LHCN-M2 (cell line): ENCODE measurements at regions not wholly inside any gene's neighbourhood (a gene's known extent, or its start where the extent isn't known, plus 50 kb on each side); places are given as distances from the start of the nearest gene placed in this dataset.
"Not testable (repeated sequence)": the region's sequence is repeated elsewhere in the genome, so short reads cannot be mapped to it uniquely, and the experiment has no call there.

Experiments used
- DNase-seq: peaks from one replicate; pipeline ENCODE4 v3.0.0-alpha.2; 2012; ENCODE audit warnings: low read depth

- DNase-seq: no peak
Observed at GRCh38 chr15:31178705-31179104, 77.2 kb upstream of the TRPM1 start.

DNA sequence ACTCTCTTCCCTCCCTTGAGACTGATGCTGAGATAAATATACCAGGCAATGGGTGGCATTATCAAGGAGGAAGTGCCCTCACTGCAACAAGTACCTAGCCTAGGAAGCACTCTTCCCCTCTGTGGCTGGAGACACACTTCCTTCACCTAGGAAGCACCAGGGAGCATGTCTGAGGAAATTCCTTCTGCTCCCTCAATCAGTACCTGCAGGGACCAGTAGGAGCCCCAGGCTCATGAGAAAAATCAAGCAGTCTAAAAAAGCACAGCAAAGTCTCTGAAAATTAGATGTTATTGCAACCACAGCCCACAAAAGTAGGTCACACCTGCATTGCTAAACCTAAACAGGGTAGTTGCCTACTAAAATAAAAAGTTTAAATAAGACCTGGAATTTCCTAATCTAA is 78.2 kb upstream of the TRPM1 start:
- no peak for DNase-seq

DNA sequence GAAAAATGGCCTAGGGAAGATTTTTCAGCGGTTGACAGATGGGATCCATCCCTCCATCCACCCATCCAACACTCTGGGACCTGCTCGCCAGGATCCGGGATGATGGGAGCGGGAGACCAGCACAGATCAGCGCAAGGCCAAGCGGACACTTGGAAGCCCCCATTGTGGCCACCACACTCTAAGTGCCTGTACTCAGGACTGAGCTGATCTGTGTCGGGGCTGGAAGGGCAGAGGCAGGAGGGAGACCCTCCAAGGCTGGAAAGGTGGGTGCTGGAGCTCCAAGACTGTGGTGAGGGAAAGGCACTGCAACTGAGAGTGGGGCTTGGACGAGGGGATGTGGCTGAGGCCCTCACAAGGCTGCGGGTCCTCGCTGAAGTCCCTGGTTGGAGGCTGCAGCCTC is 91.8 kb upstream of the TRPM1 start:
- DNase-seq: no peak

GRCh38 chr15:31195871-31196270 is 94.3 kb upstream of the TRPM1 start:
- no peak for DNase-seq

DNA sequence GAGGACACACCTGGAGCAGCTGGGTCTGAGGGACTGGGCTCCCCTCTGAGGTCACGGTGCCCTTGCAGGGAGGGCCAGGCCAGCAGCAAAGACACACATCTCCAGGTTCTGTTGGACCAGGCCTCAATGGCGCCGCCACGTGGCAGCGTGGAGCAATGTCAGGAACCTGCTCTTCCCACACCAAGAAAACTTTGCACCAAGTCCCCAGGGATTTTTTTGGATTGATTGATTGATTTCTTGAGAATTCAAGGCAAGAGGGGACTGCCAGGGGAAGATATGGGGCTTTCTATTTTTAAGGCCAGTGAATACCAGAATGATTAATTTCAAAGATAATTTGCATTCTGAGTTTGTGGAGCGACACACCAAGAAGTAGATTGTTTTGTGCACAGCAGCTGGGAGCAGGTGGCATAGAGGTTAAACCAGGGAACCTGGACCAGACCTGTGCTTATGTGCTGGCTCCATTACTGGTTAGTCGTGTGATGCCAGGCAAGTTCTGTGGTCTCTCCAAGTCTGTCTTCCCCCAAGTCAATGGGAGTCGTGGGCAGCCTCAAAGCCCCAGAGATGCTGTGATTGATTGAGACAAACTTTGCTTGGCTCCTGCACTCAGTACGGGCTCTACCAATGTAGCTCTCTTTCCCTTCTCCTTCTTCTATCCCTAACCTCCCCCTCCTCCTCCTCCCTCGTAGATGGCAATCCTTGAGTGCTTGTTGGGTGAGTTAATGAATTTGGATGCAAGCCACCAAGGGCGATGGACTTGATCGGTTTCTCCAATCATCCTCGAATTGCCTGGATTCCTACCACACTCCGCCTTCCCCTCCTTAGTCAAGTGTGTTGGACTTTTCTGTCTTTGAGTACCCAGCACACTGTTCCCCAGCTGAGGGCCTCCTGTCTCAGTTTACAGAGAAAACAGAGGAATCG is 96.2 kb upstream of the TRPM1 start:
- DNase-seq: no peak

DNA sequence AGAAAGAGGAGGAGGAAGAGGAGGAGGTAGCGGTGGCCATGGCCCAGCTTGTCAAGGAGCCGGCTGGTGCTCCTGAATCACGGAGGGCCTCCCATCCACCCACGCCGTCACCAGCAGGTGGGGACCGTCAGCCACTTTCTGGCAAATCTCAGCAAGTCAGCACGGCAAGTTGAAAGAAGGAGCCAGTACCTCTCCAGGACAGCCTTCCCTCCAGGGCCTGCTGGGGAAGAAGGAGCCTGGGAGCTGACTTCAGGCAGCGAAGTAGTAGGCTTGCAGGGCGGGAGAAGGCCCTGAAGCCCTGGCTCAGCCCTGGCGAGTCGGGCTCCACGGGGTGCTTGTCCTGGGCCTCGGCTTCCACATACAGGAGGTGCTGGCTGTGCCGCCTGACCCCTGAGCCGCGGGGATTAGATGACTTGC is 99.2 kb upstream of the TRPM1 start:
- DNase-seq: peak; percentile 28

- DNase-seq: no peak
Observed at GRCh38 chr15:31202953-31203352, 101.4 kb upstream of the TRPM1 start.

DNA sequence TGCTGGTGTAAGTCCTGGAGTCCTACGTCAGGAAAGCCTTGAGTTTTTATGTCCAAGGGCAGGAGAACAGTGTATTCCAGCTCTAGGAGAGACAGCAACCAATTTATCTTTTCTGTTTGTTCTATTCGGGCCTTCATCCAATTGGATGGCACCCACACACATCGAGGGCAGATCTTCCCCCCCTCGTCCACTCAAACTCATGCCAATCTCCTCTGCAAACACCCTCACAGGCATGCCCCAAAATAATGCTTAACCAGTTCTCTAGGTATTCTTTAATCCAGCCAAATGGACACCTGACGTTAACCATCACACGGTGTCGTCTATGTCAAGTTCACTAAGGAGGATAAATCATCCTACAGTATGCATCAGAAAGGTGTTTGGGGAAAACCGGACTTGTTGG is 102.5 kb upstream of the TRPM1 start:
- DNase-seq: no peak

GRCh38 chr15:31206386-31207181 is 105.1 kb upstream of the TRPM1 start:
- no peak for DNase-seq

GRCh38 chr15:31207246-31207645 is 105.7 kb upstream of the TRPM1 start:
- DNase-seq: no peak

GRCh38 chr15:31207861-31208260 is 106.3 kb upstream of the TRPM1 start:
- DNase-seq: not testable (repeated sequence)

DNA sequence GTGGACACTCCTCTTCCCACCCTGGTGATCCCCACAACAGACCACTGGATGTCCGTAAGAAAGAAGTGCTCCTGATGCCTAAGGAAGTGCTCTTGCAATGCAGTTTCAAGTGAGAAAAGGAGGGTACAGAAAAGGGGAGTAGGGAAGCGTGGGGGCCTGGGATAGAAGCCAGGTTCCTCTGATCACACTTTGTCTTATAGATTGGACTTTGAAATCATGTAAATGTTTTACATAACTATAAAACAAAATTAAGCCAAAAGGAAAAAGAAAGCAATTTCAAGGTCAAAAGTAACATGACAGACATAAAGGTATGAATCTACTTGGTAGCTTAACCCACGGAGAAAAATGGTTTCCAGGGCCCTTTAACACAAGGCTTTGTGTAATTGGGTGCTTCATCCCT is 107.3 kb upstream of the TRPM1 start:
- no peak for DNase-seq

DNA sequence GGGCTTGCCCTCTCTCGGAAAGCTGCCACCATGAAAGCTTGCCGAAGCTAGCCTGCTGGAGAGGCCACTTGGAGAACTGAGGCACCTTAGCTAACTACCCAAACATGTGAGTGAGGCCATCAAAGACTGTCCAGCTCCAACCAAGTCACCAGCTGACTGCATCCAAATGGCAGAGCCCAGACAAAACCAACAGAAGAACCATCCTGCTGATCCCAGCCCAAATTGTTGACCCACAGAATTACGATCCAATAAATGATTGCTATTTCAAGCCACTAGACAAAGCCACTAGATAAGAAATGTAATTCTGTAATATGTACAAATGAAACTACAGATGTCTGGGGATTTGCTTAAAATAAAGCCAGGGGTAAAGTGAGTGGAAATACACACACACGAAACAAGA is 109.8 kb upstream of the TRPM1 start:
- no peak for DNase-seq

DNA sequence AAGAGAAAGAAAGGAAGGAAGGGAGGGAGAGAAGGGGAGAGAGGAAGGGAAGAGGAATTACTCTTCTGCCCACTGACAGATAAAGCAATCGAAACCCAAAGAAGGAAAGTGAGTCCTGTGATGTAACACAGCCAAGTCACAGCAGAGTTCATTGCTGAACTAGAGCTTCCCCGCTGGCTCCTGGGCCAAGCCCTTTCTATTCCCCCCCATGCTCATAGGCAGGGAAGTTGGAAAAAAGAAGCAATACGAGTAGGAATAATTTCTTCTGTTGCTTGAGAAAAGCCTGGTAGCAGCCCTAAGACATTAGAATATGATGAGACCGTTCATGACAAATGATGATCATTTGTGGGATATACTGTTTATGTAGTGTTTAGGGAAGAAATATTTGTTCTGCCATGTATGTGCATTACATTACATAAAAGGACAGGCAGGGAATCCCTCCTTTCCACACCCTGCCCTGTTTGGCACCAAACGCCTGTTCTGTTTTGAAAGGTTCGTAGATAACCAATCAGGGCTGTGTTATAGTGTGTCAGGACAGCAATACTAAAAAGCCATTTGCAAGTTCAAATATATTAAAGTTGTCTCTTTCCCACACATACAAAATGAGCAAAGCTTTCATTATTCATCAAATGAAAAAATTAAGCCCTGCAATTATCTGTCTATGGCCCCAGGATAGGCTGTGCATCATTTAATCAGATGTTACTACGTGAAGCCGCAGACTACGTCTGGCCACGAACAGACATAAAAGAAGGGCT is 111.0 kb upstream of the TRPM1 start:
- DNase-seq: no peak

GRCh38 chr15:31214158-31214863 is 112.3 kb upstream of the KLF13 start:
- no peak for DNase-seq

DNA sequence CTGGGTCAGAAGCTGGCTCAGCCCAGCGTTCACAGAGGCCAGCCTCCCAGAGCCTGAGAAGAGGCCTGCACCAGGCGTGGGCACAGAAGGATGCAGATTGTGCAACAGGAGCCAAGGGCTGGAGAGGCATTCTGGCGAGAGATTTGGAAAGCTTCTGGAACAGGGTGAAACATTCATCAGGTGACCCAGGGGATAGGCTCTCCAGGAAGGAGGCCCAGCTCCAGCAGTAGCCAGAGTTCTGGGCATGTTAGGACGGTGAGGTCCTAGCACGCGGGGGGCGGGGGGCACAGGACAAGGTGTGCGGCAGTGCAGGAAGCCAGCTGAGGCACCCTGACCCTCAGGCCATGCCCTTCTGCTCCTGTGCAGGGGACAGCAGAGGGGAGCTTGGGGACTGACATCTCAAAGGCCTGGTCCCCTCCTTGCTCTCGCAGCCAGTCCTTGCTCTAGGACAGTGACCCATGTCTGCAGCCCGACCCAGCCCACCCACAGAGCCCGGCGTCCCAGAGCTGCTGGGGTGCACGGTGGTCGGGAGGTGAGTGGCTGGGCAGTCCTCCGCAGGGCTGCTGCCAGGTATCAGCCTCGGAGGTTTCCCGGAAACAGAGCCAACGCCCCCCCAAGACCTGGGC is 111.7 kb upstream of the KLF13 start:
- no peak for DNase-seq

GRCh38 chr15:31215490-31216214 is 111.0 kb upstream of the KLF13 start:
- DNase-seq: peak; percentile 26

GRCh38 chr15:31216215-31216911 is 110.3 kb upstream of the KLF13 start:
- no peak for DNase-seq

- DNase-seq: no peak
Observed at GRCh38 chr15:31217067-31217466, 109.6 kb upstream of the KLF13 start.
